SK-N-SH (cell line): ENCODE measurements at regions not wholly inside any gene's neighbourhood (a gene's known extent, or its start where the extent isn't known, plus 50 kb on each side); places are given as distances from the start of the nearest gene placed in this dataset.

Experiments
- ELF1 ChIP-seq: IDR thresholded peaks from 2 replicates; pipeline ENCODE4 v1.4.0; 2012
- EP300 ChIP-seq, 2 experiments: IDR thresholded peaks; 2 replicates each; pipeline versions ENCODE4 v1.4.0 to v1.6.1; 2012; ENCODE audit warnings: borderline replicate concordance in 1 of 2, low read depth in 1 of 2, low read length in 1 of 2
- EZH2phosphoT487 ChIP-seq: fragments of 200-600 bp; sonication (generic); IDR thresholded peaks from 2 replicates; pipeline ENCODE4 v1.6.1; 2017; ENCODE audit warnings: low read depth, mixed run types, mild to moderate bottlenecking, antibody characterized with exemption, moderate library complexity, borderline replicate concordance
- FOXM1 ChIP-seq: IDR thresholded peaks from 2 replicates; pipeline ENCODE4 v1.4.0; 2012; ENCODE audit warnings: low read depth, mild to moderate bottlenecking
- GABPA ChIP-seq: IDR thresholded peaks from 2 replicates; pipeline ENCODE4 v1.4.0; 2012; ENCODE audit warnings: low read depth, mild to moderate bottlenecking
- JUND ChIP-seq: IDR thresholded peaks from 2 replicates; pipeline ENCODE4 v1.4.0; 2012
- MXI1 ChIP-seq: IDR thresholded peaks from 2 replicates; pipeline ENCODE4 v1.6.1; 2012; ENCODE audit warnings: mild to moderate bottlenecking, low read depth, low read length, improper control_type of control experiment
- POLR2AphosphoS5 ChIP-seq: IDR thresholded peaks from 2 replicates; pipeline ENCODE4 v1.6.1; 2012; ENCODE audit warnings: low read depth, low read length
- RAD21 ChIP-seq: IDR thresholded peaks from 2 replicates; pipeline ENCODE4 v1.6.1; 2012; ENCODE audit warnings: mild to moderate bottlenecking, low read length
- TCF12 ChIP-seq: IDR thresholded peaks from 2 replicates; pipeline ENCODE4 v1.4.0; 2012
- YY1 ChIP-seq: IDR thresholded peaks from 2 replicates; pipeline ENCODE4 v1.4.0; 2012; ENCODE audit warnings: low read depth, mild to moderate bottlenecking
- TF ChIP-seq, protein P1 (sequence below): fragments of 200-600 bp; sonication (generic); IDR thresholded peaks from 2 replicates; pipeline ENCODE4 v1.6.1; 2017; ENCODE audit warnings: antibody characterized with exemption, mild to moderate bottlenecking, moderate library complexity
- TF ChIP-seq, protein P2 (sequence below): IDR thresholded peaks from 2 replicates; pipeline ENCODE4 v1.6.1; 2012; ENCODE audit warnings: mild to moderate bottlenecking, low read depth, low read length, moderate library complexity

DNA sequence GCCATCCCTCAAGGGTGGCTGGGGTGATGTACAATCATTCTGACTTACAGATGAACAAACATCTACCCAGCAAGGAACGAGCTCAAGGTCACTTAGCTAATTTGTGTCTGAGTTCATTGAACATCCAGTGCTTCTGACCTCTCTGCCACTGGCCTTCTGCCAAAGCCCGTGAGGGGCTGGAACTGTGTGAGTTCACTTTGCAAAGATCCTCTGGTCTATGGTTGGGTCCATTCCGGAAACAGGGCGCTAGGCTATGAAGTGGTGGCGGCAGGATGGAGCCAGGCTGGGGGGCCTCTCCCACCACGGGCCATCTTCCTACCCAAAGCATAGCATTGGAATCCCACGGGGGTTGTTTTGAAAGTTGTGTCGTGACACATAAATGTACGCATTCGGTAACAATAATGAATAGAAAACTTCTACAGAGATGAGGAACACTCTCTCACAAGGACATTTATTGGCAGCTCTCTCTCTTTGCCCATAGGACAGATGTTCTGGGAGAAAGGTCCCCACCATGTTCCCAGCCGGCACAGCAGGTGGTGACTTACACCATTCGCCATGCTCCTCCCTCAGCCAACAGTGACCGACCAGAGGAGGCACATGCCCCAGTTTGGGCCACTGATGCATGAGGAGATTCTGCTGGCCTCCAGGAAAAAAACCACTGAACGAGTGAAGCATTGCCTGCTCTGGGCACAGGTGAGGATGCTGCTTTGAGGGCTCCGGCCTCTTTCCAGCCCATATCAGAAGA is 214.7 kb upstream of the CHRNA7 start:
- TF ChIP-seq EP300 (IDR thresholded peaks at IDR 0.05; ENCODE audit: borderline replicate concordance in 1 of 2, low read depth in 1 of 2, low read length in 1 of 2) (no peak), GABPA (no peak), TCF12 (no peak), FOXM1 (no peak), POLR2AphosphoS5 (no peak), RAD21 (no peak), MXI1 (no peak), ELF1 (no peak), JUND (no peak), YY1 (no peak), EZH2phosphoT487 (no peak)
- TF ChIP-seq, protein P1, sequence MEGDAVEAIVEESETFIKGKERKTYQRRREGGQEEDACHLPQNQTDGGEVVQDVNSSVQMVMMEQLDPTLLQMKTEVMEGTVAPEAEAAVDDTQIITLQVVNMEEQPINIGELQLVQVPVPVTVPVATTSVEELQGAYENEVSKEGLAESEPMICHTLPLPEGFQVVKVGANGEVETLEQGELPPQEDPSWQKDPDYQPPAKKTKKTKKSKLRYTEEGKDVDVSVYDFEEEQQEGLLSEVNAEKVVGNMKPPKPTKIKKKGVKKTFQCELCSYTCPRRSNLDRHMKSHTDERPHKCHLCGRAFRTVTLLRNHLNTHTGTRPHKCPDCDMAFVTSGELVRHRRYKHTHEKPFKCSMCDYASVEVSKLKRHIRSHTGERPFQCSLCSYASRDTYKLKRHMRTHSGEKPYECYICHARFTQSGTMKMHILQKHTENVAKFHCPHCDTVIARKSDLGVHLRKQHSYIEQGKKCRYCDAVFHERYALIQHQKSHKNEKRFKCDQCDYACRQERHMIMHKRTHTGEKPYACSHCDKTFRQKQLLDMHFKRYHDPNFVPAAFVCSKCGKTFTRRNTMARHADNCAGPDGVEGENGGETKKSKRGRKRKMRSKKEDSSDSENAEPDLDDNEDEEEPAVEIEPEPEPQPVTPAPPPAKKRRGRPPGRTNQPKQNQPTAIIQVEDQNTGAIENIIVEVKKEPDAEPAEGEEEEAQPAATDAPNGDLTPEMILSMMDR = no peak
- TF ChIP-seq, protein P2, sequence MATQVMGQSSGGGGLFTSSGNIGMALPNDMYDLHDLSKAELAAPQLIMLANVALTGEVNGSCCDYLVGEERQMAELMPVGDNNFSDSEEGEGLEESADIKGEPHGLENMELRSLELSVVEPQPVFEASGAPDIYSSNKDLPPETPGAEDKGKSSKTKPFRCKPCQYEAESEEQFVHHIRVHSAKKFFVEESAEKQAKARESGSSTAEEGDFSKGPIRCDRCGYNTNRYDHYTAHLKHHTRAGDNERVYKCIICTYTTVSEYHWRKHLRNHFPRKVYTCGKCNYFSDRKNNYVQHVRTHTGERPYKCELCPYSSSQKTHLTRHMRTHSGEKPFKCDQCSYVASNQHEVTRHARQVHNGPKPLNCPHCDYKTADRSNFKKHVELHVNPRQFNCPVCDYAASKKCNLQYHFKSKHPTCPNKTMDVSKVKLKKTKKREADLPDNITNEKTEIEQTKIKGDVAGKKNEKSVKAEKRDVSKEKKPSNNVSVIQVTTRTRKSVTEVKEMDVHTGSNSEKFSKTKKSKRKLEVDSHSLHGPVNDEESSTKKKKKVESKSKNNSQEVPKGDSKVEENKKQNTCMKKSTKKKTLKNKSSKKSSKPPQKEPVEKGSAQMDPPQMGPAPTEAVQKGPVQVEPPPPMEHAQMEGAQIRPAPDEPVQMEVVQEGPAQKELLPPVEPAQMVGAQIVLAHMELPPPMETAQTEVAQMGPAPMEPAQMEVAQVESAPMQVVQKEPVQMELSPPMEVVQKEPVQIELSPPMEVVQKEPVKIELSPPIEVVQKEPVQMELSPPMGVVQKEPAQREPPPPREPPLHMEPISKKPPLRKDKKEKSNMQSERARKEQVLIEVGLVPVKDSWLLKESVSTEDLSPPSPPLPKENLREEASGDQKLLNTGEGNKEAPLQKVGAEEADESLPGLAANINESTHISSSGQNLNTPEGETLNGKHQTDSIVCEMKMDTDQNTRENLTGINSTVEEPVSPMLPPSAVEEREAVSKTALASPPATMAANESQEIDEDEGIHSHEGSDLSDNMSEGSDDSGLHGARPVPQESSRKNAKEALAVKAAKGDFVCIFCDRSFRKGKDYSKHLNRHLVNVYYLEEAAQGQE = no peak
